Hepatocyte (in vitro differentiated cells): ENCODE measurements at regions not wholly inside any gene's neighbourhood (a gene's known extent, or its start where the extent isn't known, plus 50 kb on each side); places are given as distances from the start of the nearest gene placed in this dataset.

ENCODE experiments used
- DNase-seq: peaks from one replicate; pipeline ENCODE4 v3.0.0-alpha.2; 2016; ENCODE audit warnings: low spot score
- H2AFZ ChIP-seq: fragments of 200-600 bp; sonication (generic); 2 replicates; pipeline ENCODE4 v1.6.0; 2016; ENCODE audit warnings: antibody characterized with exemption, mild to moderate bottlenecking
- H3K27ac ChIP-seq: fragments of 200-600 bp; sonication (generic); 2 replicates; pipeline ENCODE4 v1.5.1; 2016; ENCODE audit warnings: mild to moderate bottlenecking
- H3K27me3 ChIP-seq: fragments of 200-600 bp; sonication (generic); 2 replicates; pipeline ENCODE4 v1.6.1; 2016
- H3K36me3 ChIP-seq: fragments of 200-600 bp; sonication (generic); replicated peaks from 2 replicates; pipeline ENCODE4 v1.5.1; 2016; ENCODE audit warnings: low read depth; ENCODE audit not compliant: insufficient read depth
- H3K4me1 ChIP-seq: fragments of 200-600 bp; sonication (generic); 2 replicates; pipeline ENCODE4 v1.5.1; 2016; ENCODE audit warnings: mild to moderate bottlenecking, moderate library complexity; ENCODE audit not compliant: insufficient read depth
- H3K4me2 ChIP-seq: fragments of 200-600 bp; sonication (generic); 2 replicates; pipeline ENCODE4 v1.6.0; 2016
- H3K4me3 ChIP-seq: fragments of 200-600 bp; sonication (generic); 2 replicates; pipeline ENCODE4 v1.5.1; 2016; ENCODE audit warnings: mild to moderate bottlenecking
- H3K79me2 ChIP-seq: fragments of 200-600 bp; sonication (generic); 2 replicates; pipeline ENCODE4 v1.6.0; 2017; ENCODE audit warnings: mild to moderate bottlenecking
- H3K9me2 ChIP-seq: fragments of 200-600 bp; sonication (generic); replicated peaks from 2 replicates; pipeline ENCODE4 v1.6.0; 2017; ENCODE audit warnings: mild to moderate bottlenecking; ENCODE audit not compliant: insufficient read depth
- H3K9me3 ChIP-seq: fragments of 200-600 bp; sonication (generic); 2 replicates; pipeline ENCODE4 v1.5.1; 2016; ENCODE audit warnings: low read depth, mild to moderate bottlenecking
- H4K20me1 ChIP-seq: fragments of 200-600 bp; sonication (generic); 2 replicates; pipeline ENCODE4 v1.6.0; 2016; ENCODE audit warnings: mild to moderate bottlenecking; ENCODE audit not compliant: insufficient read depth, poor library complexity, severe bottlenecking
- CTCF ChIP-seq: fragments of 200-600 bp; sonication (generic); IDR thresholded peaks from 2 replicates; pipeline ENCODE4 v1.5.1; 2016; ENCODE audit warnings: antibody characterized with exemption, mild to moderate bottlenecking; ENCODE audit not compliant: poor library complexity
- EZH2 ChIP-seq: fragments of 200-600 bp; sonication (generic); IDR thresholded peaks from 2 replicates; pipeline ENCODE4 v1.6.1; 2016; ENCODE audit warnings: antibody characterized with exemption, mild to moderate bottlenecking, borderline replicate concordance
- EZH2phosphoT487 ChIP-seq: fragments of 200-600 bp; sonication (generic); IDR thresholded peaks from one replicate; pipeline ENCODE4 v1.6.1; 2018; ENCODE audit warnings: antibody characterized with exemption, mild to moderate bottlenecking, low read depth, moderate library complexity; ENCODE audit not compliant: unreplicated experiment, severe bottlenecking
- WGBS: methylation state at CpG from one replicate; pipeline ENCODE4 v1.1.6; 2016; ENCODE audit warnings: low lambda C conversion rate; ENCODE audit errors: missing lambda C conversion rate; 5-methylcytosine and 5-hydroxymethylcytosine counted together

GRCh38 chr22:27596133-27596870, 205.3 kb downstream of the MN1 start:
- Histone ChIP-seq H3K79me2 (no peaks in the 10 kb centered on the region), H3K4me2 (no peak overlapping the region), H3K4me1 (no peaks in the 10 kb centered on the region), H3K36me3 (no peaks in the 10 kb centered on the region), H3K27ac (peak overlapping the region; percentile 75), H3K27me3 (no peaks in the 10 kb centered on the region), H3K4me3 (no peak overlapping the region), H2AFZ (no peak overlapping the region), H3K9me3 (no peaks in the 10 kb centered on the region), H3K9me2 (no peaks in the 10 kb centered on the region), H4K20me1 (no peaks in the 10 kb centered on the region)
- 58% methylated on average over 8 of the region's 8 CpGs for WGBS
- TF ChIP-seq EZH2 (no peak), EZH2phosphoT487 (no peak), CTCF (no peak)
- no peak for DNase-seq

GRCh38 chr22:27597703-27598444, 203.7 kb downstream of the MN1 start:
- Histone ChIP-seq H3K4me1 (no peaks in the 10 kb centered on the region), H3K9me3 (no peaks in the 10 kb centered on the region), H3K27me3 (no peaks in the 10 kb centered on the region), H3K36me3 (no peaks in the 10 kb centered on the region), H4K20me1 (no peaks in the 10 kb centered on the region), H3K9me2 (no peaks in the 10 kb centered on the region), H3K4me2 (no peak overlapping the region), H3K79me2 (no peaks in the 10 kb centered on the region), H3K27ac (no peak overlapping the region), H3K4me3 (no peak overlapping the region), H2AFZ (no peak overlapping the region)
- DNase-seq: no peak
- no peak for TF ChIP-seq EZH2phosphoT487
- TF ChIP-seq EZH2: no peak
- TF ChIP-seq CTCF: no peak
- WGBS: 83% methylated on average over 1 of the region's 1 CpG

DNA sequence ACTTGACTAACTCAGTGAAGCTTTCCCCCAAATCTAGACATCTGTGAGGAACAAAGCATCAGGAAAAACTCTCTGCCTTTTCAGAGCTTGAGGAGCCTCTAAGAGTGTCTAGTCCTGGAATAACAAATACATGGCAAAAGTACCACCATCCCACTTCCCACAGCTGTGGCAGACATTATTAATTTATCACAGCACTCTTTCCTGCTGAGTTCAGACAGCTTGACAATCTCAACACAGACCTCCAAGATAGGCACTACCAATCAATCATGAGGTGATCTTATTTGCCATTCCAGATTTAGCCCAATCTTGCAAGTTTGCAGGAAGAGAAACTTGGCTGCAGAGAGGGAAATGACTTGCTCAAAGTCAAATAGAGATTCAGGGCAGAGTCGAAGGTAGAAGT, 202.8 kb downstream of the MN1 start:
- no peak overlapping the region for H3K27ac ChIP-seq
- no peak for DNase-seq
- H3K9me2 ChIP-seq: no peaks in the 10 kb centered on the region
- H3K79me2 ChIP-seq: no peaks in the 10 kb centered on the region
- H2AFZ ChIP-seq: no peak overlapping the region
- H3K4me1 ChIP-seq: no peaks in the 10 kb centered on the region
- H3K4me3 ChIP-seq: no peak overlapping the region
- TF ChIP-seq EZH2 (no peak), EZH2phosphoT487 (no peak), CTCF (no peak)
- H3K4me2 ChIP-seq: no peak overlapping the region
- WGBS: 100% methylated on average over 1 of the region's 1 CpG
- no peaks in the 10 kb centered on the region for H3K9me3 ChIP-seq
- no peaks in the 10 kb centered on the region for H3K27me3 ChIP-seq
- no peaks in the 10 kb centered on the region for H4K20me1 ChIP-seq
- no peaks in the 10 kb centered on the region for H3K36me3 ChIP-seq
